EL (cell line): ENCODE measurements at regions not wholly inside any gene's neighbourhood (a gene's known extent, or its start where the extent isn't known, plus 50 kb on each side); places are given as distances from the start of the nearest gene placed in this dataset.
"Not testable (repeated sequence)": the region's sequence is repeated elsewhere in the genome, so short reads cannot be mapped to it uniquely, and the experiment has no call there.

Source experiments
- DNase-seq: peaks from one replicate; pipeline ENCODE4 v3.0.0-alpha.2; 2016

GRCh38 chr16:50497592-50497991, 50.6 kb upstream of the NKD1 start:
- peak; percentile 78 for DNase-seq

- peak; percentile 7 for DNase-seq
These were observed 51.2 kb upstream of the NKD1 start for GRCh38 chr16:50496990-50497389.

GRCh38 chr16:50495673-50496072, 52.5 kb upstream of the NKD1 start:
- DNase-seq, result no peak

GRCh38 chr16:50494501-50495491, 53.4 kb upstream of the NKD1 start:
- no peak for DNase-seq

GRCh38 chr16:50491516-50491915, 56.7 kb upstream of the NKD1 start:
- DNase-seq, result no peak

GRCh38 chr16:50490828-50491227, 57.4 kb upstream of the NKD1 start:
- no peak for DNase-seq

- no peak for DNase-seq
These were observed 59.0 kb upstream of the NKD1 start for GRCh38 chr16:50489182-50489581.

GRCh38 chr16:50487528-50487927, 60.7 kb upstream of the NKD1 start:
- no peak for DNase-seq

GRCh38 chr16:50486162-50486561, 62.0 kb upstream of the NKD1 start:
- not testable (repeated sequence) for DNase-seq

- no peak for DNase-seq
These were observed 63.0 kb upstream of the NKD1 start for GRCh38 chr16:50485232-50485631.

GRCh38 chr16:50482271-50482670, 65.9 kb upstream of the NKD1 start:
- DNase-seq, result no peak

GRCh38 chr16:50480206-50480605, 68.0 kb upstream of the NKD1 start:
- DNase-seq, result no peak

GRCh38 chr16:50479771-50480170, 68.4 kb upstream of the NKD1 start:
- no peak for DNase-seq

GRCh38 chr16:50478773-50479149, 69.4 kb upstream of the NKD1 start:
- no peak for DNase-seq

GRCh38 chr16:50478075-50478772, 70.0 kb upstream of the NKD1 start:
- no peak for DNase-seq

- DNase-seq, result no peak
These were observed 71.5 kb upstream of the NKD1 start for GRCh38 chr16:50476486-50477255.

GRCh38 chr16:50475170-50475569, 73.0 kb upstream of the NKD1 start:
- DNase-seq, result no peak

GRCh38 chr16:50474138-50474537, 74.1 kb upstream of the NKD1 start:
- DNase-seq, result no peak

GRCh38 chr16:50473356-50473945, 74.7 kb upstream of the NKD1 start:
- DNase-seq, result no peak

- DNase-seq, result no peak
These were observed 75.7 kb upstream of the NKD1 start for GRCh38 chr16:50472472-50472871.

GRCh38 chr16:50470687-50471086, 77.5 kb upstream of the NKD1 start:
- no peak for DNase-seq

GRCh38 chr16:50469744-50470321, 78.4 kb upstream of the NKD1 start:
- no peak for DNase-seq
